ENCODE measurements at regions not wholly inside any gene's neighbourhood (a gene's known extent, or its start where the extent isn't known, plus 50 kb on each side); places are given as distances from the start of the nearest gene placed in this dataset.
A peak's percentile ranks its signal among the peaks of the same experiment; 100 is the strongest.

GRCh38 chr6:111989743-111990142 lies 64.2 kb upstream of the CCN6 start:
- FAIRE-seq = no peak

- FAIRE-seq = no peak
Observed at GRCh38 chr6:111990214-111990613, 63.7 kb upstream of the CCN6 start.

DNA sequence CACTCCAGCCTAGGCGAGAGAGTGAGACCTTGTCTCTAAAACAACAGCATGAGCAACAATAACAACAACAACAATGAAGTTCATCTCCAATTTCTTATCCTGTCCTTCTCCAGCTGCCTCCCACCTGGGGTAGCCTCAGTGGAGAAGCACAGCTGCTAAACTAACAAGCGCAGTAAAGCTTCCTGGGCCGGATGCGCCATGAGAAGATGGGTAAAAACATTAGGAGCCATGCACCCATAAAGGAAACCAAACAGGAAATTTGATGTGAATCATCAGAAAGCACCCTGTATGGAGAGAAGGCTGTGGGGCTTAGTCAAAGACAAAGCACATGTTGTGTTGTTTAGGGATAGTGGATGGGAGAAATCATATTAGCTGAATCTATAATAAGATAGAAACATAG lies 61.1 kb upstream of the CCN6 start:
- FAIRE-seq = no peak

GRCh38 chr6:111993342-111993741 lies 60.6 kb upstream of the CCN6 start:
- FAIRE-seq = no peak

GRCh38 chr6:111994791-111995190 lies 59.1 kb upstream of the CCN6 start:
- FAIRE-seq = no peak

- FAIRE-seq = no peak
Observed at GRCh38 chr6:111995404-111995803, 58.5 kb upstream of the CCN6 start.

GRCh38 chr6:111996144-111996865 lies 57.6 kb upstream of the CCN6 start:
- FAIRE-seq = no peak

DNA sequence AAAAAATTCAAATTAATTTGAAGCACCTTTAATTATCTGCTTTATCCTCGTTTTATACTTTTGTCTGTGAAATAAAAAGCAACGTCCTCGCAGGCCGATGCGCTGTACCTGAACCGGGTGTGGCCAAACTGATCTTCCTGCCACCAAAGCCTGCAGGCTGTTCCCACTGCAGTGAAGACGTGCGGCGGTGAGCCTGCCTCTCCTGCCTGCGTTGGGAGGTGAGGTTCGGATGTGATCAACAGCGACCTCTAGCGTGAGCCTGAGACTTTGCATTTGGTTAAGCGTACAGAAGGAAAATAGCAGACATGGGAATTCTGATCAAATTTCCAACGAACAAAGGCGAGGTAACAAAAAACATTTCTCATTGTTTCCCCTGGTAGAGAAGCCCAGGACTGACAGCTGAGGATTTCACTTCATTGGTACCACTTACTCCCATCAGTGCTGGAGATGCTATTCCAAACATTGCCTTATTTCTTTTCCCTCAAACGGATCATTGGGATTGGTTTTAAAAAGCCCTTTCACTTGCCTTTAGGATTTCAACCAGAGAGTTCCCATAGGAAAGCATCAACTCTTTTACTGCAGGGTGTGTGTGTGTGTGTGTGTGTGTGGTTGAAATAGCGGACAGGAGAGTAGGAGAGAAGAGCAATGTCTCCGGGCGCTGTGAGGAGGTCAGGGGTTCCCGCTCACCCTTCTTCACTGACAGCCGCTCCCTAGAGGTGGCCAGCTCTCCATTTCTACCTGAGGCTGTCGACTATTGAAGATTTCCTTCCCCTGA lies 56.6 kb upstream of the CCN6 start:
- peak; percentile 93 for FAIRE-seq

DNA sequence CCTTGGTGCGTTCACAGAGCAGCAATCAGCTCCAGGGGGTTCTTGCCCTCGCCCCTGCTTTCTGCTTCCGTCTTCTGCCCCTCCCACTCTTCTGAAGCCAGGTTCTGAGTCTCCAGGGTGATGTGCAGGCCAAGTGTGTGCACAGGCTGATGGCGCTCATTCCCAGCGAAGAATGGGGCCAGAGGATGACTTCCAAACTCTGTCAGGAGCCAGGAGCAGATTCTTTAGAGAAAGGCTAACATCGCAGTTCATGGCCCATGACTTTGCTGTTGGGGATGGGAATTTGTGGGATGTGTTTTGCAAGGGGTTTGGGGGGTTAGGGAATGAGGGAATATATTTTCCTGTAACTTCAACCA lies 56.1 kb upstream of the CCN6 start:
- no peak for FAIRE-seq

- FAIRE-seq = no peak
Observed at GRCh38 chr6:112002307-112002706, 51.6 kb upstream of the CCN6 start.
